HCT116 (cell line): ENCODE measurements at regions not wholly inside any gene's neighbourhood (a gene's known extent, or its start where the extent isn't known, plus 50 kb on each side); places are given as distances from the start of the nearest gene placed in this dataset.

Experiments used
- ATAC-seq: fragments of 200-7000 bp; cut with Tn5 transposase; 2 replicates; pipeline ENCODE4 v1.9.1; 2020; ENCODE audit warnings: mild to moderate bottlenecking, moderate library complexity
- BruUV-seq: library from RNA; stranded (reverse); fragments of 400-500 nt; replicated peaks from 2 replicates; lab custom pipeline; 2021; lab: Mats Ljungman, UMichigan
- CTCF ChIA-PET: fragments of 300-600 bp; sonication (Branson Sonifier 250); formaldehyde crosslinking; loops from one replicate; lab custom pipeline; 2021; ENCODE audit warnings: antibody characterized with exemption; lab: Charles Lee
- POLR2A ChIA-PET: fragments of 300-600, 350-600 bp; sonication (Branson Sonifier 250); formaldehyde crosslinking; loops from one replicate; lab custom pipeline; 2021; ENCODE audit warnings: antibody characterized with exemption; lab: Charles Lee
- RAD21 ChIA-PET, 2 experiments: fragments of 300-600 bp; sonication (Branson Sonifier 250); formaldehyde crosslinking; loops; one replicate each; lab custom pipeline; 2023; ENCODE audit warnings: low total read pairs in 2 of 2; ENCODE audit not compliant: uncharacterized antibody in 2 of 2, unreplicated experiment in 2 of 2, low non-redundant PET in 1 of 2; lab: Charles Lee
- DNase-seq: peaks from one replicate; pipeline ENCODE4 v3.0.0-alpha.2; 2010; ENCODE audit warnings: low read depth, low spot score
- H2AFZ ChIP-seq: fragments of 200-600 bp; shearing (Covaris generic), sonication (generic); 2 replicates; pipeline ENCODE4 v1.6.1; 2017; ENCODE audit warnings: low read depth, mixed run types, mixed read lengths, antibody characterized with exemption, low read length; ENCODE audit not compliant: poor library complexity, severe bottlenecking
- H3K27ac ChIP-seq: 2 replicates; pipeline ENCODE4 v1.5.1; 2012; ENCODE audit warnings: low read depth, low read length
- H3K27me3 ChIP-seq: fragments of 200-600 bp; sonication (generic); 2 replicates; pipeline ENCODE4 v1.6.1; 2016; ENCODE audit warnings: mixed run types, low read length, mixed read lengths; ENCODE audit not compliant: insufficient read depth
- H3K36me3 ChIP-seq, 2 experiments: fragments of 200-500 bp in 1 of 2; fragments of 200-600 bp in 1 of 2; sonication (Bioruptor generic) in 1 of 2; sonication (generic) in 1 of 2; 2 replicates each; pipeline versions ENCODE4 v1.5.1 to v1.6.1; 2014 to 2016; ENCODE audit warnings: low read length in 2 of 2, inconsistent platforms in 1 of 2, mixed read lengths in 1 of 2, mixed run types in 1 of 2; ENCODE audit not compliant: insufficient read depth in 2 of 2, control insufficient read depth in 1 of 2
- H3K4me1 ChIP-seq, 2 experiments: fragments of 200-600 bp in 1 of 2; sonication (generic) in 1 of 2; 2 replicates each; pipeline versions ENCODE4 v1.5.1 to v1.6.1; 2012 to 2017; ENCODE audit warnings: low read length in 2 of 2, inconsistent platforms in 1 of 2, mild to moderate bottlenecking in 1 of 2, mixed read lengths in 1 of 2, mixed run types in 1 of 2, moderate library complexity in 1 of 2; ENCODE audit not compliant: insufficient read depth in 2 of 2, control insufficient read depth in 1 of 2
- H3K4me2 ChIP-seq: fragments of 200-600 bp; sonication (generic); 2 replicates; pipeline ENCODE4 v1.6.1; 2017; ENCODE audit warnings: mixed run types, low read length, mixed read lengths
- H3K4me3 ChIP-seq, 2 experiments: fragments of 200-600 bp in 1 of 2; sonication (generic) in 1 of 2; replicated peaks in 1 of 2; 2 replicates each; pipeline ENCODE4 v1.5.1; 2011 to 2016; ENCODE audit warnings: low read length in 2 of 2, control low read depth in 1 of 2, low read depth in 1 of 2, mild to moderate bottlenecking in 1 of 2, mixed read lengths in 1 of 2, mixed run types in 1 of 2
- H3K79me2 ChIP-seq: fragments of 200-600 bp; sonication (generic); 2 replicates; pipeline ENCODE4 v1.6.1; 2017; ENCODE audit warnings: mild to moderate bottlenecking, mixed run types, low read length, moderate library complexity, mixed read lengths; ENCODE audit not compliant: insufficient read depth
- H3K9ac ChIP-seq: fragments of 200-600 bp; sonication (generic); 2 replicates; pipeline ENCODE4 v1.6.1; 2016; ENCODE audit warnings: low read length, mixed read lengths
- H3K9me2 ChIP-seq: fragments of 200-600 bp; sonication (generic), shearing (Covaris generic); 2 replicates; pipeline ENCODE4 v1.6.1; 2017; ENCODE audit warnings: mixed run types, mild to moderate bottlenecking, moderate library complexity; ENCODE audit not compliant: insufficient read depth
- H3K9me3 ChIP-seq, 2 experiments: fragments of 200-500 bp in 1 of 2; fragments of 200-600 bp in 1 of 2; sonication (Bioruptor generic) in 1 of 2; sonication (generic) in 1 of 2; 2 replicates each; pipeline ENCODE4 v1.6.1; 2014 to 2017; ENCODE audit warnings: low read length in 2 of 2, mixed read lengths in 2 of 2, inconsistent platforms in 1 of 2, low read depth in 1 of 2, mild to moderate bottlenecking in 1 of 2, mixed run types in 1 of 2, moderate library complexity in 1 of 2; ENCODE audit not compliant: control insufficient read depth in 1 of 2, insufficient read depth in 1 of 2
- H4K20me1 ChIP-seq: fragments of 200-600 bp; sonication (generic), shearing (Covaris generic); 2 replicates; pipeline ENCODE4 v1.6.1; 2017; ENCODE audit warnings: mixed run types, mild to moderate bottlenecking, moderate library complexity; ENCODE audit not compliant: insufficient read depth
- CBX3 ChIP-seq: IDR thresholded peaks from 2 replicates; pipeline ENCODE4 v1.6.1; 2012; ENCODE audit warnings: low read depth
- CEBPB ChIP-seq: IDR thresholded peaks from 2 replicates; pipeline ENCODE4 v1.6.1; 2012; ENCODE audit warnings: low read depth
- MAX ChIP-seq: IDR thresholded peaks from 2 replicates; pipeline ENCODE4 v1.6.1; 2012
- POLR2A ChIP-seq: IDR thresholded peaks from 2 replicates; pipeline ENCODE4 v1.7.0; 2011; ENCODE audit warnings: borderline replicate concordance; ENCODE audit not compliant: insufficient read depth, insufficient read length; ENCODE audit errors: extremely low read depth
- REST ChIP-seq: IDR thresholded peaks from 2 replicates; pipeline ENCODE4 v1.6.1; 2012; ENCODE audit warnings: low read depth
- ZNF274 ChIP-seq: fragments of 200-500 bp; sonication (Bioruptor generic); IDR thresholded peaks from 2 replicates; pipeline ENCODE4 v1.6.1; 2014; ENCODE audit warnings: mild to moderate bottlenecking, low read depth, low read length, inconsistent platforms
- intact Hi-C: fragments of 100-400 bp; cut with micrococcal nuclease; formaldehyde crosslinking; loops from 2 replicates; pipeline ENCODE4 v1.10.0; 2022
- TF ChIP-seq, protein P1 (sequence below): IDR thresholded peaks from 2 replicates; pipeline ENCODE4 v1.6.1; 2012
- TF ChIP-seq, protein P2 (sequence below): IDR thresholded peaks from 2 replicates; pipeline ENCODE4 v1.6.1; 2011; ENCODE audit warnings: mild to moderate bottlenecking, low read length, moderate library complexity; ENCODE audit not compliant: insufficient replicate concordance; ENCODE audit errors: extremely low read depth

- CTCF ChIA-PET = no interaction called here
- Histone ChIP-seq H3K36me3 (no peaks in the 10 kb centered on the region), H3K27me3 (no peaks in the 10 kb centered on the region), H3K9me3 (no peaks in the 10 kb centered on the region), H3K4me3 (no peak overlapping the region), H3K27ac (no peak overlapping the region), H3K79me2 (no peaks in the 10 kb centered on the region), H3K4me1 (no peaks in the 10 kb centered on the region), H3K9ac (no peak overlapping the region), H4K20me1 (no peaks in the 10 kb centered on the region), H2AFZ (no peak overlapping the region), H3K4me2 (no peak overlapping the region), H3K9me2 (no peaks in the 10 kb centered on the region)
- BruUV-seq = no TSS peak
- TF ChIP-seq CEBPB = no peak
- TF ChIP-seq, protein P1, sequence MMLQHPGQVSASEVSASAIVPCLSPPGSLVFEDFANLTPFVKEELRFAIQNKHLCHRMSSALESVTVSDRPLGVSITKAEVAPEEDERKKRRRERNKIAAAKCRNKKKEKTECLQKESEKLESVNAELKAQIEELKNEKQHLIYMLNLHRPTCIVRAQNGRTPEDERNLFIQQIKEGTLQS = no peak
- TF ChIP-seq CBX3 = no peak
- TF ChIP-seq MAX = no peak
- no peak for TF ChIP-seq ZNF274
- TF ChIP-seq POLR2A = no peak
- TF ChIP-seq REST = no peak
- TF ChIP-seq, protein P2, sequence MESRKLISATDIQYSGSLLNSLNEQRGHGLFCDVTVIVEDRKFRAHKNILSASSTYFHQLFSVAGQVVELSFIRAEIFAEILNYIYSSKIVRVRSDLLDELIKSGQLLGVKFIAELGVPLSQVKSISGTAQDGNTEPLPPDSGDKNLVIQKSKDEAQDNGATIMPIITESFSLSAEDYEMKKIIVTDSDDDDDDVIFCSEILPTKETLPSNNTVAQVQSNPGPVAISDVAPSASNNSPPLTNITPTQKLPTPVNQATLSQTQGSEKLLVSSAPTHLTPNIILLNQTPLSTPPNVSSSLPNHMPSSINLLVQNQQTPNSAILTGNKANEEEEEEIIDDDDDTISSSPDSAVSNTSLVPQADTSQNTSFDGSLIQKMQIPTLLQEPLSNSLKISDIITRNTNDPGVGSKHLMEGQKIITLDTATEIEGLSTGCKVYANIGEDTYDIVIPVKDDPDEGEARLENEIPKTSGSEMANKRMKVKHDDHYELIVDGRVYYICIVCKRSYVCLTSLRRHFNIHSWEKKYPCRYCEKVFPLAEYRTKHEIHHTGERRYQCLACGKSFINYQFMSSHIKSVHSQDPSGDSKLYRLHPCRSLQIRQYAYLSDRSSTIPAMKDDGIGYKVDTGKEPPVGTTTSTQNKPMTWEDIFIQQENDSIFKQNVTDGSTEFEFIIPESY = no peak
- intact Hi-C loops = no loop called here
- ATAC-seq (no peak), DNase-seq (no peak)
- RAD21 ChIA-PET = no interaction called here
- POLR2A ChIA-PET = no interaction called here
These were observed 274.5 kb upstream of the ELAC2 start for GRCh38 chr17:13292291-13292690.
